ENCODE measurements at regions not wholly inside any gene's neighbourhood (a gene's known extent, or its start where the extent isn't known, plus 50 kb on each side); places are given as distances from the start of the nearest gene placed in this dataset.

- TF ChIP-seq JUND (IDR thresholded peaks at IDR 0.05) = no peak
- no peak for TF ChIP-seq CTCF (IDR thresholded peaks at IDR 0.05 in 2 of 3, conservative IDR thresholded peaks at IDR 0.05 in 1 of 3; ENCODE audit: borderline replicate concordance in 1 of 3, insufficient read depth in 1 of 3, low read depth in 2 of 3, low read length in 2 of 3)
- TF ChIP-seq RAD21 (IDR thresholded peaks at IDR 0.05; ENCODE audit: low read depth) = no peak
- no peak for TF ChIP-seq SRF (IDR thresholded peaks at IDR 0.05; ENCODE audit: low read depth)
- TF ChIP-seq POLR2A (IDR thresholded peaks at IDR 0.05; ENCODE audit: borderline replicate concordance, extremely low read depth, insufficient read depth, insufficient read length) = no peak
- TF ChIP-seq SIN3A (IDR thresholded peaks at IDR 0.05; ENCODE audit: low read depth) = no peak
- no peak for TF ChIP-seq CEBPB (IDR thresholded peaks at IDR 0.05; ENCODE audit: low read depth)
- no peak for TF ChIP-seq SP1 (IDR thresholded peaks at IDR 0.05; ENCODE audit: low read depth)
- no peak for TF ChIP-seq ZNF274 (IDR thresholded peaks at IDR 0.05; ENCODE audit: low read depth, low read length)
- no peak for TF ChIP-seq EZH2 (IDR thresholded peaks at IDR 0.05)
- TF ChIP-seq, protein P1, sequence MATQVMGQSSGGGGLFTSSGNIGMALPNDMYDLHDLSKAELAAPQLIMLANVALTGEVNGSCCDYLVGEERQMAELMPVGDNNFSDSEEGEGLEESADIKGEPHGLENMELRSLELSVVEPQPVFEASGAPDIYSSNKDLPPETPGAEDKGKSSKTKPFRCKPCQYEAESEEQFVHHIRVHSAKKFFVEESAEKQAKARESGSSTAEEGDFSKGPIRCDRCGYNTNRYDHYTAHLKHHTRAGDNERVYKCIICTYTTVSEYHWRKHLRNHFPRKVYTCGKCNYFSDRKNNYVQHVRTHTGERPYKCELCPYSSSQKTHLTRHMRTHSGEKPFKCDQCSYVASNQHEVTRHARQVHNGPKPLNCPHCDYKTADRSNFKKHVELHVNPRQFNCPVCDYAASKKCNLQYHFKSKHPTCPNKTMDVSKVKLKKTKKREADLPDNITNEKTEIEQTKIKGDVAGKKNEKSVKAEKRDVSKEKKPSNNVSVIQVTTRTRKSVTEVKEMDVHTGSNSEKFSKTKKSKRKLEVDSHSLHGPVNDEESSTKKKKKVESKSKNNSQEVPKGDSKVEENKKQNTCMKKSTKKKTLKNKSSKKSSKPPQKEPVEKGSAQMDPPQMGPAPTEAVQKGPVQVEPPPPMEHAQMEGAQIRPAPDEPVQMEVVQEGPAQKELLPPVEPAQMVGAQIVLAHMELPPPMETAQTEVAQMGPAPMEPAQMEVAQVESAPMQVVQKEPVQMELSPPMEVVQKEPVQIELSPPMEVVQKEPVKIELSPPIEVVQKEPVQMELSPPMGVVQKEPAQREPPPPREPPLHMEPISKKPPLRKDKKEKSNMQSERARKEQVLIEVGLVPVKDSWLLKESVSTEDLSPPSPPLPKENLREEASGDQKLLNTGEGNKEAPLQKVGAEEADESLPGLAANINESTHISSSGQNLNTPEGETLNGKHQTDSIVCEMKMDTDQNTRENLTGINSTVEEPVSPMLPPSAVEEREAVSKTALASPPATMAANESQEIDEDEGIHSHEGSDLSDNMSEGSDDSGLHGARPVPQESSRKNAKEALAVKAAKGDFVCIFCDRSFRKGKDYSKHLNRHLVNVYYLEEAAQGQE (IDR thresholded peaks at IDR 0.05; ENCODE audit: low read depth) = no peak
- no peak for TF ChIP-seq YY1 (IDR thresholded peaks at IDR 0.05; ENCODE audit: extremely low read depth, insufficient replicate concordance, low read depth, low read length)
- no peak for TF ChIP-seq ZFX (IDR thresholded peaks at IDR 0.05)
- no peak for TF ChIP-seq POLR2AphosphoS5 (IDR thresholded peaks at IDR 0.05; ENCODE audit: low read depth, low read length)
Observed at GRCh38 chr13:90352763-90353162, 994.7 kb upstream of the MIR17HG start.

All from HCT116 (cell line).